Spleen (tissue), 7 donors: ENCODE measurements at regions not wholly inside any gene's neighbourhood (a gene's known extent, or its start where the extent isn't known, plus 50 kb on each side); places are given as distances from the start of the nearest gene placed in this dataset.
"Not testable (repeated sequence)": the region's sequence is repeated elsewhere in the genome, so short reads cannot be mapped to it uniquely, and the experiment has no call there.

ENCODE experiments used
- CTCF ChIP-seq, 11 experiments: fragments of 200-600 bp in 7 of 11; fragments of 450-650 bp in 4 of 11; sonication (generic) in 4 of 11; IDR thresholded peaks in 8 of 11; conservative IDR thresholded peaks in 3 of 11; 1 replicate in 7 of 11; 2 replicates in 4 of 11; pipeline versions ENCODE4 v1.4.0 to v1.8.0; 2016 to 2021; ENCODE audit warnings: antibody characterized with exemption in 11 of 11, inconsistent platforms in 4 of 11, mild to moderate bottlenecking in 1 of 11
- POLR2A ChIP-seq, 3 donors: fragments of 450-650 bp; IDR thresholded peaks; one replicate each; pipeline ENCODE4 v1.5.1; 2017; ENCODE audit warnings: antibody characterized with exemption in 3 of 3, mild to moderate bottlenecking in 1 of 3
- POLR2AphosphoS5 ChIP-seq, 3 donors: sonication (generic); formaldehyde crosslinking; IDR thresholded peaks; one replicate each; pipeline ENCODE4 v1.5.1; 2017; ENCODE audit warnings: antibody characterized with exemption in 3 of 3
- donor health status: DM: no; HTN: no; CAD: no; lungs with moderate emphysema.
- donor health status: DM: no; HTN: no; CAD: no.
- donor health status: DM: no; HTN: no; CAD: no.

GRCh38 chr1:810949-811348 lies 112.8 kb upstream of the SAMD11 start:
- not testable (repeated sequence) for TF ChIP-seq CTCF (IDR thresholded peaks at IDR 0.05 in 8 of 11, conservative IDR thresholded peaks at IDR 0.05 in 3 of 11); POLR2AphosphoS5 (IDR thresholded peaks at IDR 0.05); POLR2A (IDR thresholded peaks at IDR 0.05)
